ENCODE measurements at regions not wholly inside any gene's neighbourhood (a gene's known extent, or its start where the extent isn't known, plus 50 kb on each side); places are given as distances from the start of the nearest gene placed in this dataset.
"Not testable (repeated sequence)": the region's sequence is repeated elsewhere in the genome, so short reads cannot be mapped to it uniquely, and the experiment has no call there.

- no peak for DNase-seq (ENCODE audit: low spot score)
Observed at GRCh38 chr7:19296617-19297016, 151.4 kb upstream of the FERD3L start.

DNA sequence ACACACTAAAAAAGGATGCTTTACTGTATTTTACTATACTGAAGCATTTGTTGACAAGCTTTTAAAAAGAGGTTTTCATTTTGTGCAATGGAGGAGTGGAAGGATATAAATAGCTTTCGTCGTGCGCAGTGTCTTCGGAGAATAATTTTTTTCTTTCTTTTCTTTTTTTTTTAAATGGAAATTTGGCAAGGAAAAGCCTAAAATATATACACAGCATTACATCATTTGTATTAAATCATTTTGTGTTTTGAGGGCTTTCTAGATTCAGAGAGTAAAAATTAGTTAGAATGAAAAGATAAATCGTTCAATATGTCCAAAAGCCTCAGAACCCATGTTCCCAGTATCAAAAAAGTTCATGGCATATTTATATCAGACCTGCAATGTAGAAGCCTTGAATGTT is 150.2 kb upstream of the FERD3L start:
- DNase-seq (ENCODE audit: low spot score): no peak

DNA sequence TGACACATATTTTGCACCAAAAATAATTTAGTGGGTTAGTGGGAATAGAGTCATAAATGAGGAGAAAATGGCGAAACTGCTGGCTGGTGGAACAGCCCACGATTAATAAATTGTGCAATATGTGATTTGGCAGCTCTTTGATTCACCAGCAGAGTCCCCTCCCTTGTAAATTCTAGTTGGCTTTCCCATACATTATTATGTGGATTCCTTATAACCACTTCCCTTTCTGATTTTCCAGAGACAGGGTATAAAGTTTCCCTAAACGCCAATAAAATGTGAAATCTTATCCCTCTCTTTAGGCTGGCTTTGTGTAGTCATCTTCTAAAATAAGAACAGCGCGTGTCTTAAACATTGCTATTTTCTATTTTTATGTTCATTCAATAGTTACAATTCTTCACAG is 149.4 kb upstream of the FERD3L start:
- no peak for DNase-seq (ENCODE audit: low spot score)

DNA sequence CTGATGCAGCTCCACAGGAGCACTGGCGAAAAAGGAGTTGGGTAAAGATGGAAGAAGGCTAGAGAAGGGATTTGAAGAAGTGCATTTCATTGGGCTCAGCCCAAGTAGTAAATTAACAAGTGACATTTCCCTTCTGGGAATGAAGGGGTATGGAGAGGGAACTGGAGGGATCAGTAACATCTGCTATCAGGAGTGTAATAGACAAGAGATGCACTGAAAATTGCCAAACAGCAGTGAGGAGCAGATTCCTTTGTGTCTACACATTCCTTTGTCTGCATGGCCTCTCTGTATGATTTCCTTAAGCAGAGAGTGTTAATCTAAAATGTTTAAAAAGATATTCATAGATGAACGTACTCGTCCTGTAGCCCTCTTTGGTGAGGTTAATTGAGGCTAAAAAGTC is 148.2 kb upstream of the FERD3L start:
- DNase-seq (ENCODE audit: low spot score): no peak

DNA sequence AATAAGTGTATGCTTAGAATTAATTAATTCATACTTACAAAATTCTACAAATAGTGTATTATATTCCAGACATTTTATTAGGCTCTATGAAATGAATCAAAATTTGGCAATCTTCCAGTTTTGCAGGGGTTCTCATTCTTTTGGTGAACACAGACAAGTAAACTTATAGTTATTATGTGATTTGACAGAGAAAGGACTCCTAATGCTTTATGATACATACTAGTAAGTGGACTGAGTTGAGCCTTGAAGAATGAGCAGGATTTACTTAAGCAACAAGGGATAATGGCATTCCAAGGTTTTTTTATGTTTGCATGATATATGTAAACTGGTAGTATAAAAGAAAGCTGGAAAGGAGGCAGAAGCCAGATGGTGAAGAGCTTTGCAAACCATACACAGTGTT is 145.7 kb upstream of the FERD3L start:
- DNase-seq (ENCODE audit: low spot score): no peak

GRCh38 chr7:19290066-19290465 is 144.8 kb upstream of the FERD3L start:
- no peak for DNase-seq (ENCODE audit: low spot score)

DNA sequence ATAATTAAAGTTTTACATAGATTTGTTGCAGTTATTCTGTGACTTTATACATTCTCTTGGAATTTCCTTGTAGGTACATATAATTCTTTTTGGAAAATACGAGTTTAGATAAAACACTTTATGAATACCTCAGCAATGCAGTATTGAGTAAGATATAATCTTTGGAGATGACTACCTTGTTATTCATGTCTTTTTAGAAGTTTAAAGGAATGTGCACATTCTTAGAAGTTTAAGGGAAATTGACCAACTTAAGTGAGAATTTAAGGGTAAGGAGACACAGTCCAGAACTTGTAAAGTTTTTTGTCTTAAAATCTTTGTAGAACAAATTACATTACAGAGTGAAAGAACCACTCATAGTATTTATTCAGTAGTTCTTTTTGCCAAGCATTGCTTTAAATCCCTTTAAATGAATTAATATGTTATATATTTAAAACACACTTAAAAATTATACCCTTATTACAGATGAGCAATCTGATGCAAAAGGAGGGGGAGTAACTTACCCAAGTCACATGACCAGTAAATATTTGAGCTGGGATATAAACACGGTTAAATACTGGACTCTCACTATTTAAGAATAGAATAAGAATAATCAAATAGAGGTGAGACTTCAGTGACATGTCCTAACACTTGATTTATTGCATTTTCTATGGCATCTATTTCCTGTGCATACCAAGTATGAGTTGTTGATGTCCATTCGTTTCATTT is 139.5 kb upstream of the FERD3L start:
- DNase-seq (ENCODE audit: low spot score): no peak

DNA sequence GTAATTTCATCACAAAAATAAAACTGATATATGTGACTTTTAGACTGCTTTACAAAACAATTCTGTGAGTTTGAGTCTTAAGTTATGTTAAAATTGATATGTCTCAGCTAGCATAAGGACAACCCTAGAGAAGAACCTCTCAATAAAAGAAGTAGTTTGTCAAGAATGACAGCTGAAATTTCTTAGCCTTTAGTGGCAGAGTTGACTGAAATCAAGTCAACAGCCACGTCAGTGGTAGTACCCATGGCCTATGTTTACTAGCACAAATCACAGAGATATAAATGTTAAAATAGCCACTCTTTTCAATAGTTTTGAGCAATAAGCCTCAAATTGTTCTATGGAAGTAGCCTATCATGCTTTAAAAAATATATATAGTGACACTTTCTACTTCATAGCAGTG is 138.9 kb upstream of the FERD3L start:
- no peak for DNase-seq (ENCODE audit: low spot score)

DNA sequence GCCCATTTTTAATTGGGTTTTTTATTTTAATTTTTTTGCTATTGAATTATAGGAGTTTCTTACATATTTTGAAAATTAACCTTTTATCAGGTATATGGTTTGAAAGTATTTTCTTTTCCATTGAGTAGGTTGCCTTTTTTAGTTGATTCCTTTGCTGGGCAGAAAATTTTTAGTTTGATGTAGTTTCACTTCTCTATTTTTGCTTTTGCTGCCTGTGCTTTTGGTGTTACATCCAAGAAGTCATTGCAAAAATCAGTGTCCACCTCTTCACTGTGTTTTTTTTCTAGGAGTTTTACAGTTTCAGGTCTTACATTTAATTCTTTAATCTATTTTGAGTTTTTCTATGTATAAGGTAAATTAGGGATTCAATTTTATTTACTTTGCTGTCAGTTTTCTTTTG is 129.8 kb upstream of the FERD3L start:
- no peak for DNase-seq (ENCODE audit: low spot score)

DNA sequence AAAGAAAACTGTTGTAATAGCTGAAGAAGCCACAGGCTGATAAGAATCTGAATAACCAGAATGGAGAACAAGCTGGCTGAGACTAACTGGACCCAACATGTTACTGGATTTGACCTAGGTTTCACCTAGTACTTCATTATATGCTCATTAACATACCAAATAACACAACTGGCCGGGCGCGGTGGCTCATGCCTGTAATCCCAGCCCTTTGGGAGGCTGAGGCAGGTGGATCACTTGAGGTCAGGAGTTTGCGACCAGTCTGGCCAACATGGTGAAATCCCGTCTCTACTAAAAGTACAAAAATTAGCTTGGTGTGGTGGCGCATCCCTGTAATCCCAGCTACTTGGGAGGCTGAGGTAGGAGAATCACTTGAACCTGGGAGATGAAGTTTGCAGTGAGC is 127.1 kb upstream of the FERD3L start:
- not testable (repeated sequence) for DNase-seq (ENCODE audit: low spot score)

DNA sequence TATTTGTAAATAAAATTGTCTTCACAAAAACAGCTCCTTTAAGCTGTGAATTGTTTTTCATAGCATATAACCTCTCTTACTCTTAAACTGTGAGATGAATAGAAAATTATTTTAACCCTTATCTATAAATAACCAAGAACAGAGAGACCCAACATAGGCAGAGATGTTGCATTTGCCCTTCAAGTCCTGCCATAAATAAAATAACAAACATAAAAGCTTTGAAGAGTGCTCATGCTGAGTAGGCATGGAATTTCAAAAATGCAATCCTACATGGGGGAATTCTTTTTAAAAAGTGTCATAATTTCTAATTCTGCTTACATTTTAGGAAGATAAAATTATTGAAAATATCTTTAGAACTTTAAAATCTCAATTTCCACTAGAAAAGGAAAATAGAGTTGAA is 124.1 kb upstream of the FERD3L start:
- no peak for DNase-seq (ENCODE audit: low spot score)

GRCh38 chr7:19268737-19269136 is 123.5 kb upstream of the FERD3L start:
- DNase-seq (ENCODE audit: low spot score): no peak

DNA sequence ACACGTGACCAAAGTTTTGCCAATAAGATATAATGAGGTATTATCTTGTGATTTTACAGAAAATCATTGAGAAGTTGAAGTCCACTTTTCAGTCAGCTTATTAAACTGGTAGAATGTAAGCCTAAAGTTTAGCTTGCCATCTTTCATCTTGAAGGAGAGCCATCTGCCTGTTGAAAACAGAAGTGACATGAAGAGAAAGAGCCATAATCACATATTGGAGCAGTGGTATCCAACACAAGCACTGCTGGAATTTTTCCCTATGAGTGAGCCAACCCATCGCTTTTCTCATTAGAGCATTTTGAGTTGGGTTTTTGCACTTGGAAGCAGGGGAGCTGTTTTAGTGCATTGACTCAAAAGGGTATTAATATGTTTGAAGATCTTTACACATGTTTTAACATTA is 117.6 kb upstream of the FERD3L start:
- no peak for DNase-seq (ENCODE audit: low spot score)

DNA sequence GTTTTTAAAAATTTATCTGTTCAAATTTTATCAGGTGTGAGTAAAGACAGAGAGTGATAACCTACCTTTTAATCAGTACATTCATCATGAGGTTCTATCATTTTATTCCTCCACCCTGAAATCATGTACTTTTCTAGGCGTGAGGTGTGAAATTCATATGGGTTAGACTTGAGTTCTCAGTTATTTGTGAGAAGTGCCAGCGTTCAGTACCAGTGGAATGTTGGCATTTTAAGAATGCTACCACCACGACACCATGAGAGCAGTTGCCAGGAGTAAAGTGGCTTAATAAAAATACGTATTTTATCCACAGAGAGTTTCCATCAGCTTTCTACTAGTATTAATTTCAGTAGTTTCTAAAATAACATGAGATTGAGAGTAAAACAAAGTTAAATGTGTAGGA is 104.1 kb upstream of the FERD3L start:
- DNase-seq (ENCODE audit: low spot score): no peak

DNA sequence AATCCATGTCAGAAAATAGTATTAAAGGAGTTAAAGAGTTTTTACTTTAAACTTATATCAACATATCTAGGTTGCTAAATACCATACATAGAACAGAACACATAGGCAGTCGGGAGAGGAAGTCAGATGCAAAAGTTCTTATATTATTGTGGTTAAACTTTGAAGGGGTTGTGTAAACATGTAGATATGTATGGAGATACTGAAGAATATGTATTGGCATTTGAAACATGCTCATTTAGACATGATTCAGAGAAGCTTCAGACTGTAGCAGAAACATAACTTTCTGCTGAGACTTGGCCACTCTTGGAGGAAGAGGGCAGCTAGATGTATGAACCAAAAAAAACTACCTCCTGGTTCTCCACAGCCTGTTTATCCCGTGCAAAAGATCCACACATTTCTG is 103.5 kb upstream of the FERD3L start:
- no peak for DNase-seq (ENCODE audit: low spot score)

GRCh38 chr7:19248115-19248514 is 102.9 kb upstream of the FERD3L start:
- DNase-seq (ENCODE audit: low spot score): no peak

GRCh38 chr7:19247017-19247416 is 101.8 kb upstream of the FERD3L start:
- no peak for DNase-seq (ENCODE audit: low spot score)

DNA sequence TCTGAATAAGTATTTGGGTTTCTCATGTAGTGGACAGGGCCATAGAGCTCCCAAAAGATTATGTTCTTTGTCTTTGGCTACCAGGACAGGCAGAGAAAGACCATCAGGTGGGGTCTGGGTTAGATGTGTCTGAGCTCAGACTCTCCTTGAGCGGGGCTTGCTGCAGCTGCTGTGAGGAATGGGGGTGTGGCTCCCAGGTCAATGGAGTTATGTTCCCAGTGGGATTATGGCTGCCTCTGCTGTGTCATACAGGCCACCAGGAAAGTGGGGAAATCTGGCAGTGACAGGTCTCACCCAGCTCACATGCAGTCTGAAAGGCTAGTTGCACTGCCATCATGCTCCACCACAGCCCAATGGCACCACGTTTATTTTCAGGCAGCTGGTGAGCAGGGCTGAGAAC is 97.0 kb upstream of the FERD3L start:
- DNase-seq (ENCODE audit: low spot score): no peak

DNA sequence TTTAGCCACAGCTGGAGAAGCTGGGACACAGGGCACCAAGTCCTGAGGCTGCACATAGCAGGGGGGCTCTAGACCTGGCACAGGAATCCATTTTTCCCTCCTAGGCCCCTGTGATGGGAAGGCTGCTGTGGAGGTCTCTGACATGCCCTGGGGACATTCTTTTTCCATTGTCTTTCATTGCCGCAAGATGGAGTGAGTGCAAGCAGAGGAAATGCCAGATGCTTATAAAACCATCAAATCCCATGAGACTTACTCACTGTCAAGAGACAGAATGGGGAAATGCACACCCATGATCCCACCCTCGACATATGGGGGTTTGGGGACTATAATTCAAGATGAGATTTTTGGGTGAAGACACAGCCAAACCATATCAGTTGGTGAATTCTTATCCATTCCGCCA is 94.7 kb upstream of the FERD3L start:
- DNase-seq (ENCODE audit: low spot score): no peak

- no peak for DNase-seq (ENCODE audit: low spot score)
Observed at GRCh38 chr7:19235680-19236079, 90.5 kb upstream of the FERD3L start.

- DNase-seq (ENCODE audit: low spot score): no peak
Observed at GRCh38 chr7:19224951-19225350, 79.7 kb upstream of the FERD3L start.

DNA sequence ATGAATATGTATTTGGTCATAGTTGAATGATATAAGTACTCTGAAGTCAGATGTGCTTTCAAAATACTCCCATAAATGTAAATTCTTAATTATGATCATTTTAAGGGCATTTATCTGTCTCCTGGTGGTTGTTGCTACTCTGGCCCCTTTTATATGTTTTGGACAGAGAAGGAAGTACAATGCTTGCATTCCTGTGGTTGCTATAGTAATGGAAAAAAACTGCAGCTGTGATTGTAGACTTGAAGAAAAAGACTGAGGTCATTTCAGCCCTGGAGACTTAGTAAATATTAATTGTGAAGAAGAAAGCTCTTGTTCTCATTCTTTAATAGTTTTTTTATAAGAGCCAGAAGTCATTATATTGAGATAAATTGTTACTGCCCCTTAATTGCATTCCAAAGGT is 70.2 kb upstream of the FERD3L start:
- no peak for DNase-seq (ENCODE audit: low spot score)

GRCh38 chr7:19213746-19214145 is 68.5 kb upstream of the FERD3L start:
- no peak for DNase-seq (ENCODE audit: low spot score)

- DNase-seq (ENCODE audit: low spot score): no peak
Observed at GRCh38 chr7:19210893-19211413, 65.7 kb upstream of the FERD3L start.
